ENCODE measurements at regions not wholly inside any gene's neighbourhood (a gene's known extent, or its start where the extent isn't known, plus 50 kb on each side); places are given as distances from the start of the nearest gene placed in this dataset.

GRCh38 chr13:22653866-22654265 lies 526.9 kb upstream of the SGCG start:
- H3K9me3 ChIP-seq (ENCODE audit: control insufficient read depth, low read depth, low read length): peaks cover 3% of the 10 kb centered on the region
- no peak for FAIRE-seq
- H3K9me1 ChIP-seq (ENCODE audit: control insufficient read depth, extremely low read depth, insufficient read depth, low read length): no peaks in the 10 kb centered on the region

GRCh38 chr13:22655106-22655852 lies 525.5 kb upstream of the SGCG start:
- Histone ChIP-seq H3K9ac (ENCODE audit: control insufficient read depth, extremely low read depth, insufficient read depth, low read length) (no peak overlapping the region), H3K4me3 (ENCODE audit: control insufficient read depth in 2 of 3, extremely low read depth in 1 of 3, insufficient read depth in 2 of 3, low read depth in 1 of 3, low read length in 3 of 3) (no peak overlapping the region), H3K36me3 (ENCODE audit: control insufficient read depth in 2 of 2, extremely low read depth in 1 of 2, insufficient read depth in 2 of 2, low read length in 2 of 2) (no peaks in the 10 kb centered on the region), H3K4me1 (ENCODE audit: control insufficient read depth, extremely low read depth, insufficient read depth, low read length) (no peaks in the 10 kb centered on the region), H3K27me3 (ENCODE audit: control insufficient read depth, extremely low read depth, insufficient read depth, low read length) (no peaks in the 10 kb centered on the region), H3K9me3 (ENCODE audit: control insufficient read depth, low read depth, low read length) (peaks cover 3% of the 10 kb centered on the region), H3K9me1 (ENCODE audit: control insufficient read depth, extremely low read depth, insufficient read depth, low read length) (no peaks in the 10 kb centered on the region), H3K79me2 (ENCODE audit: control insufficient read depth, insufficient read depth, low read length) (no peaks in the 10 kb centered on the region), H2AFZ (ENCODE audit: control insufficient read depth, low read length) (no peak overlapping the region), H4K20me1 (ENCODE audit: control insufficient read depth, extremely low read depth, insufficient read depth, low read length) (no peaks in the 10 kb centered on the region), H3K27ac (ENCODE audit: control insufficient read depth, insufficient read depth, low read length) (no peak overlapping the region), H3K4me2 (ENCODE audit: control insufficient read depth, extremely low read depth, insufficient read depth, low read depth, low read length) (no peak overlapping the region)
- FAIRE-seq (no peak), DNase-seq (ENCODE audit: low read depth, low spot score) (no peak)
- TF ChIP-seq CTCF (optimal IDR thresholded peaks at IDR 0.05 in 1 of 3, IDR thresholded peaks at IDR 0.05 in 1 of 3, conservative IDR thresholded peaks at IDR 0.05 in 1 of 3; ENCODE audit: extremely low read depth in 1 of 3, insufficient read depth in 2 of 3, low read length in 3 of 3) (no peak), EZH2 (IDR thresholded peaks at IDR 0.05; ENCODE audit: low read length) (no peak)
- dilution Hi-C loops (cut with MboI; ENCODE audit: extremely low pct_ligation_motif_present, low sequenced_read_pairs): no loop called here

More at GRCh38 chr13:22653866-22654265, 526.9 kb upstream of the SGCG start:
- Histone ChIP-seq H3K9ac (ENCODE audit: control insufficient read depth, extremely low read depth, insufficient read depth, low read length) (no peak overlapping the region), H3K27ac (ENCODE audit: control insufficient read depth, insufficient read depth, low read length) (no peak overlapping the region), H3K4me1 (ENCODE audit: control insufficient read depth, extremely low read depth, insufficient read depth, low read length) (no peaks in the 10 kb centered on the region), H3K36me3 (ENCODE audit: control insufficient read depth in 2 of 2, extremely low read depth in 1 of 2, insufficient read depth in 2 of 2, low read length in 2 of 2) (no peaks in the 10 kb centered on the region), H3K79me2 (ENCODE audit: control insufficient read depth, insufficient read depth, low read length) (no peaks in the 10 kb centered on the region), H3K4me3 (ENCODE audit: control insufficient read depth in 2 of 3, extremely low read depth in 1 of 3, insufficient read depth in 2 of 3, low read depth in 1 of 3, low read length in 3 of 3) (no peak overlapping the region), H3K27me3 (ENCODE audit: control insufficient read depth, extremely low read depth, insufficient read depth, low read length) (no peaks in the 10 kb centered on the region), H2AFZ (ENCODE audit: control insufficient read depth, low read length) (no peak overlapping the region), H4K20me1 (ENCODE audit: control insufficient read depth, extremely low read depth, insufficient read depth, low read length) (no peaks in the 10 kb centered on the region), H3K4me2 (ENCODE audit: control insufficient read depth, extremely low read depth, insufficient read depth, low read depth, low read length) (no peak overlapping the region)
- dilution Hi-C loops (cut with MboI; ENCODE audit: extremely low pct_ligation_motif_present, low sequenced_read_pairs): no loop called here
- no peak for DNase-seq (ENCODE audit: low read depth, low spot score)
- TF ChIP-seq CTCF (optimal IDR thresholded peaks at IDR 0.05 in 1 of 3, IDR thresholded peaks at IDR 0.05 in 1 of 3, conservative IDR thresholded peaks at IDR 0.05 in 1 of 3; ENCODE audit: extremely low read depth in 1 of 3, insufficient read depth in 2 of 3, low read length in 3 of 3) (no peak), EZH2 (IDR thresholded peaks at IDR 0.05; ENCODE audit: low read length) (no peak)

Measured in keratinocyte (primary cell).